Tibial artery (tissue), 4 donors: ENCODE measurements at regions not wholly inside any gene's neighbourhood (a gene's known extent, or its start where the extent isn't known, plus 50 kb on each side); places are given as distances from the start of the nearest gene placed in this dataset.
A peak's percentile ranks its signal among the peaks of the same experiment; 100 is the strongest.

ENCODE experiments used
- DNase-seq, 2 donors: peaks; one replicate each; pipeline ENCODE4 v3.0.0-alpha.2; 2019
- H3K27ac ChIP-seq, 2 donors: fragments of 200-600 bp; sonication (generic) in 1 of 2; 1 replicate in 1 of 2; 2 replicates in 1 of 2; pipeline ENCODE4 v1.5.1; 2018 to 2019; ENCODE audit warnings: mild to moderate bottlenecking in 1 of 2
- H3K27me3 ChIP-seq, 2 donors: fragments of 200-600 bp; sonication (generic) in 1 of 2; one replicate each; pipeline versions ENCODE4 v1.5.1 to v1.6.0; 2016 to 2019
- H3K36me3 ChIP-seq, 3 donors: fragments of 200-600 bp; sonication (generic) in 2 of 3; one replicate each; pipeline ENCODE4 v1.5.1; 2016 to 2019; ENCODE audit warnings: mild to moderate bottlenecking in 2 of 3
- H3K4me1 ChIP-seq, 4 donors: fragments of 200-600 bp; sonication (generic) in 2 of 4; 1 replicate in 3 of 4; 2 replicates in 1 of 4; pipeline ENCODE4 v1.5.1; 2016 to 2019
- H3K4me3 ChIP-seq, 2 donors: fragments of 200-600 bp; sonication (generic) in 1 of 2; 1 replicate in 1 of 2; 2 replicates in 1 of 2; pipeline ENCODE4 v1.5.1; 2018 to 2019; ENCODE audit warnings: mild to moderate bottlenecking in 2 of 2
- H3K9me3 ChIP-seq, 3 donors: fragments of 200-600 bp; sonication (generic) in 1 of 3; one replicate each; pipeline ENCODE4 v1.5.1; 2016 to 2019
- CTCF ChIP-seq, 2 experiments: fragments of 200-600 bp in 1 of 2; fragments of 450-650 bp in 1 of 2; IDR thresholded peaks; one replicate each; pipeline ENCODE4 v1.5.1; 2017 to 2019; ENCODE audit warnings: antibody characterized with exemption in 2 of 2, mild to moderate bottlenecking in 1 of 2, moderate library complexity in 1 of 2
- intact Hi-C: fragments of 100-400 bp; cut with DNase I; formaldehyde crosslinking; loops from one replicate; pipeline ENCODE4 v1.15.0; 2023; ENCODE audit warnings: low total_unique reads

GRCh38 chr2:39898934-39899333, 119.9 kb upstream of the THUMPD2 start:
- H3K27ac ChIP-seq, result no peak overlapping the region
- no peak overlapping the region for H3K4me3 ChIP-seq
- DNase-seq, result no peak
- H3K4me1 ChIP-seq, result no peaks in the 10 kb centered on the region
- no peaks in the 10 kb centered on the region for H3K9me3 ChIP-seq
- no peaks in the 10 kb centered on the region for H3K36me3 ChIP-seq
- no peak for TF ChIP-seq CTCF (IDR thresholded peaks at IDR 0.05)
- no peaks in the 10 kb centered on the region for H3K27me3 ChIP-seq
- intact Hi-C loops, result no loop called here

GRCh38 chr2:39897273-39897672, 118.2 kb upstream of the THUMPD2 start:
- intact Hi-C loops, result no loop called here
- TF ChIP-seq CTCF (IDR thresholded peaks at IDR 0.05), result no peak

DNA sequence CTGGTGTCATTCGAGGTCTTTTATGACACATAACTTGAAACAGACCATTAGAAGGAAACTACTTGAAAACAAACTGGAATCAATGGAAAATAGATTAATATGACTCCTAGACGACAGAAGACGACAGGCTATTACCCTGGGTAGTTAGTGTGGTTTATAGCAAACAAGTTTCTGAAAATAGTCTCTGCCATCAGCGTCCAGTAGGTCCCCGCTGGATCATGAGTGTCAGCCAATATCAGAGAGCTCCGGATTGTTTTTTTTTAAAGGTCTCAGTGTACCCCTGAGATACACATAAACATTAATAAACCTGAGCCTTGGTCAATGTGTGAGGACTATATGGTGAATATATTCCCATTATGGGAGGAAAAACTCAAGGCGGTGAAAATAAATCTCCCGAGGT, 115.0 kb upstream of the THUMPD2 start:
- no peak for DNase-seq
- no peaks in the 10 kb centered on the region for H3K27me3 ChIP-seq
- no peaks in the 10 kb centered on the region for H3K36me3 ChIP-seq
- intact Hi-C loops, result no loop called here
- H3K9me3 ChIP-seq, result no peaks in the 10 kb centered on the region
- H3K4me3 ChIP-seq, result no peak overlapping the region
- TF ChIP-seq CTCF (IDR thresholded peaks at IDR 0.05), result no peak
- H3K27ac ChIP-seq, result no peak overlapping the region
- H3K4me1 ChIP-seq, result no peaks in the 10 kb centered on the region

More at GRCh38 chr2:39897273-39897672, 118.2 kb upstream of the THUMPD2 start:
- no peak overlapping the region for H3K27ac ChIP-seq
- no peak overlapping the region for H3K4me3 ChIP-seq
- DNase-seq, result no peak
- no peaks in the 10 kb centered on the region for H3K36me3 ChIP-seq
- H3K27me3 ChIP-seq, result no peaks in the 10 kb centered on the region
- H3K4me1 ChIP-seq, result no peaks in the 10 kb centered on the region
- H3K9me3 ChIP-seq, result no peaks in the 10 kb centered on the region

- no peak overlapping the region for H3K27ac ChIP-seq
- H3K4me3 ChIP-seq, result no peak overlapping the region
- intact Hi-C loops, result no loop called here
- H3K4me1 ChIP-seq, result no peaks in the 10 kb centered on the region
- no peaks in the 10 kb centered on the region for H3K9me3 ChIP-seq
- no peak for TF ChIP-seq CTCF (IDR thresholded peaks at IDR 0.05)
- H3K27me3 ChIP-seq, result no peaks in the 10 kb centered on the region
- no peak for DNase-seq
- no peaks in the 10 kb centered on the region for H3K36me3 ChIP-seq
Measured at GRCh38 chr2:39893616-39894015, 114.6 kb upstream of the THUMPD2 start.

- no peak for DNase-seq
- intact Hi-C loops, result no loop called here
Measured at GRCh38 chr2:39881948-39882347, 102.9 kb upstream of the THUMPD2 start.

More at GRCh38 chr2:39881948-39882347, 102.9 kb upstream of the THUMPD2 start:
- no peak for TF ChIP-seq CTCF (IDR thresholded peaks at IDR 0.05)
- Histone ChIP-seq H3K36me3 (no peaks in the 10 kb centered on the region), H3K9me3 (no peaks in the 10 kb centered on the region), H3K4me3 (no peak overlapping the region), H3K4me1 (peaks cover 0 to 17% (median 5%) of the 10 kb centered on the region in 4 donors), H3K27ac (peak overlapping the region in 1 of 2 donors; percentile 34), H3K27me3 (no peaks in the 10 kb centered on the region)
